ENCODE measurements at regions not wholly inside any gene's neighbourhood (a gene's known extent, or its start where the extent isn't known, plus 50 kb on each side); places are given as distances from the start of the nearest gene placed in this dataset.

DNA sequence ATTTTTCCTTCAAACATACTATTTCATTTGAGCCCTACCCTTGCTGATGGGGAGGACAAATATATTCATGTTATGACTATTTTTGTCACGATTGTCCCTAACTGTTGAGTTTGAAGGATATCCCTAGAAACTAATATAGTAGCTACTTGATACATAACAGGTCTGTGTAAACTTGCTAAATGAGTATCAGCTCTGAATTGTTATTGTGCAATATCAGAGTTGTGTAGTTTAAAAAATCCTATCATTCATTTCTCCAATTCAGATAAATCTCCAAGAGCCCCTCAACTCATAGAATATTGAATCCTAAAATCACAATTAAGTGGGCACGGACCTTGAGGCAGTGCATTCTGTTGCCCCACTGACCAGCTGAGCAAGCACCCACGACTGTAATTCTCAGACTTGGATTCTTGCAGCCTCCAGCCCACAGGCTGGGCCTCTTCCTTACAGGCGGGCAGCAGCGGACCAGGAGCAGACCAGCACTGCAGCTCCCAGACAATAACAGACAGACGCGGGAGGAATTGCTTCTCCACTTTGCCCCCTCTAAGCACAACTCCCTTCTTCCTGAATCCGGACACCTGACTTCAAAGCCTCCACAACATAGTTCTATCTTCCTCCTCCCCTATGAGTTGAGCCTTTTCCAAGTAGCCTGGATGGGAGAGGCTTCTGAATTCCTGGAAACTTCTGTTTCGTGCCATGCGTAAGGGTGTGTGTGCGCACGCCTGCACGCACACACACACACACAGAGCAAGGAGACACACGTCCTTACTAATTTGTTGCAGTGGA is 337.6 kb upstream of the ARGLU1 start:
- Histone ChIP-seq H3K4me3 (ENCODE audit: low read length in 2 of 2) (no peak overlapping the region), H3K4me1 (ENCODE audit: insufficient read depth, low read length) (no peaks in the 10 kb centered on the region), H3K9me3 (ENCODE audit: control insufficient read depth in 1 of 2, low read length in 2 of 2) (no peaks in the 10 kb centered on the region), H3K36me3 (ENCODE audit: insufficient read depth, low read length) (no peaks in the 10 kb centered on the region), H3K27ac (ENCODE audit: low read depth, low read length) (no peak overlapping the region), H3K27me3 (ENCODE audit: insufficient read depth, low read length) (no peaks in the 10 kb centered on the region)
- Mint-ChIP-seq H3K36me3 (no peaks in the 10 kb centered on the region), H3K27me3 (peaks cover 3% of the 10 kb centered on the region in 2 donors), H3K9me3 (peaks cover 0 to 7% (median 0%) of the 10 kb centered on the region in 8 donors), H3K4me1 (no peaks in the 10 kb centered on the region), H3K4me3 (no peak overlapping the region), H3K27ac (no peak overlapping the region)
- intact Hi-C loops (cut with micrococcal nuclease), result no loop called here
- ChIA-PET POLR2A (ENCODE audit: partially characterized antibody) (no interaction called here), CTCF (ENCODE audit: partially characterized antibody) (interaction anchor here (2.6 kb wide), 1 partner anchor 12 kb away, joined by 6 read pairs; no protein-coding TSS in a partner anchor)
- DNase-seq, result no peak

GRCh38 chr13:106899442-106899841 is 331.5 kb upstream of the ARGLU1 start:
- H3K4me1 Mint-ChIP-seq, result no peaks in the 10 kb centered on the region
- H3K27me3 Mint-ChIP-seq, result peaks cover 0 to 2% of the 10 kb centered on the region in 2 donors

DNA sequence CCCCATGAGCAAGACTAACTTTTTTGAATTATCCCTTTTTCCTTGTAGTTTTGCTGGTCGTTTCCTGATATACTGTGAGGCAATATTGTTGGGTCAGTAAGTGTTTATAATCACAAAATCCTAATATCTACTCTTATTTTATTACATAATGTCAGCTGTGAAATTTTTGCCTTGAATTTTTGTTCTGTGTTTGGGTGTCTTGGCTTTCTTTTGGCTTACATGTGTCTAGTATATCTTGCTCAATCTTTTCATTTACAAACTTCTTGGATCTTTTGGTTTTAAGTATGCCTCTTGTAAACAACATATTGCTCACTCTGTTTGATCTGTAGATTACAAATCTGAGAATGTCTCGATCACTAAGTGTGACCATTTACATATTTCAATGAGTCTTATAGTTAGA is 330.3 kb upstream of the ARGLU1 start:
- no peaks in the 10 kb centered on the region for H3K9me3 ChIP-seq (ENCODE audit: control insufficient read depth in 1 of 2, low read length in 2 of 2)
- POLR2A ChIA-PET (ENCODE audit: partially characterized antibody), result no interaction called here
- H3K27me3 ChIP-seq (ENCODE audit: insufficient read depth, low read length), result no peaks in the 10 kb centered on the region
- Mint-ChIP-seq H3K9me3 (peaks cover 0 to 3% (median 0%) of the 10 kb centered on the region in 8 donors), H3K27me3 (peaks cover 0 to 2% of the 10 kb centered on the region in 2 donors), H3K27ac (no peak overlapping the region), H3K4me1 (no peaks in the 10 kb centered on the region), H3K36me3 (no peaks in the 10 kb centered on the region), H3K4me3 (no peak overlapping the region)
- H3K27ac ChIP-seq (ENCODE audit: low read depth, low read length), result no peak overlapping the region
- H3K4me1 ChIP-seq (ENCODE audit: insufficient read depth, low read length), result no peaks in the 10 kb centered on the region
- H3K4me3 ChIP-seq (ENCODE audit: low read length in 2 of 2), result no peak overlapping the region
- no peak for DNase-seq
- intact Hi-C loops (cut with micrococcal nuclease), result no loop called here
- CTCF ChIA-PET (ENCODE audit: partially characterized antibody), result no interaction called here
- H3K36me3 ChIP-seq (ENCODE audit: insufficient read depth, low read length), result no peaks in the 10 kb centered on the region

More at GRCh38 chr13:106899442-106899841, 331.5 kb upstream of the ARGLU1 start:
- ChIA-PET CTCF (ENCODE audit: partially characterized antibody) (no interaction called here), POLR2A (ENCODE audit: partially characterized antibody) (no interaction called here)
- H3K27me3 ChIP-seq (ENCODE audit: insufficient read depth, low read length), result no peaks in the 10 kb centered on the region
- Mint-ChIP-seq H3K4me3 (no peak overlapping the region), H3K36me3 (no peaks in the 10 kb centered on the region), H3K27ac (peak overlapping the region in 1 of 7 donors; percentile 19), H3K9me3 (peaks cover 0 to 3% (median 0%) of the 10 kb centered on the region in 8 donors)
- DNase-seq, result no peak
- no peak overlapping the region for H3K4me3 ChIP-seq (ENCODE audit: low read length in 2 of 2)
- H3K27ac ChIP-seq (ENCODE audit: low read depth, low read length), result no peak overlapping the region
- H3K4me1 ChIP-seq (ENCODE audit: insufficient read depth, low read length), result no peaks in the 10 kb centered on the region
- no peaks in the 10 kb centered on the region for H3K36me3 ChIP-seq (ENCODE audit: insufficient read depth, low read length)
- H3K9me3 ChIP-seq (ENCODE audit: control insufficient read depth in 1 of 2, low read length in 2 of 2), result no peaks in the 10 kb centered on the region
- intact Hi-C loops (cut with micrococcal nuclease), result no loop called here

GRCh38 chr13:106888148-106888547 is 320.2 kb upstream of the ARGLU1 start:
- H3K27ac ChIP-seq (ENCODE audit: low read depth, low read length), result no peak overlapping the region
- intact Hi-C loops (cut with micrococcal nuclease), result no loop called here
- H3K27ac Mint-ChIP-seq, result no peak overlapping the region
- ChIA-PET CTCF (ENCODE audit: partially characterized antibody) (no interaction called here), POLR2A (ENCODE audit: partially characterized antibody) (no interaction called here)
- no peak for DNase-seq
- H3K9me3 Mint-ChIP-seq, result no peaks in the 10 kb centered on the region
- no peak overlapping the region for H3K4me3 ChIP-seq (ENCODE audit: low read length in 2 of 2)
- H3K4me1 ChIP-seq (ENCODE audit: insufficient read depth, low read length), result no peaks in the 10 kb centered on the region
- H3K9me3 ChIP-seq (ENCODE audit: control insufficient read depth in 1 of 2, low read length in 2 of 2), result no peaks in the 10 kb centered on the region
- no peak overlapping the region for H3K4me3 Mint-ChIP-seq
- H3K27me3 ChIP-seq (ENCODE audit: insufficient read depth, low read length), result no peaks in the 10 kb centered on the region
- no peaks in the 10 kb centered on the region for H3K36me3 Mint-ChIP-seq
- H3K4me1 Mint-ChIP-seq, result no peaks in the 10 kb centered on the region
- H3K36me3 ChIP-seq (ENCODE audit: insufficient read depth, low read length), result no peaks in the 10 kb centered on the region
- peaks cover 0 to 2% of the 10 kb centered on the region in 2 donors for H3K27me3 Mint-ChIP-seq

DNA sequence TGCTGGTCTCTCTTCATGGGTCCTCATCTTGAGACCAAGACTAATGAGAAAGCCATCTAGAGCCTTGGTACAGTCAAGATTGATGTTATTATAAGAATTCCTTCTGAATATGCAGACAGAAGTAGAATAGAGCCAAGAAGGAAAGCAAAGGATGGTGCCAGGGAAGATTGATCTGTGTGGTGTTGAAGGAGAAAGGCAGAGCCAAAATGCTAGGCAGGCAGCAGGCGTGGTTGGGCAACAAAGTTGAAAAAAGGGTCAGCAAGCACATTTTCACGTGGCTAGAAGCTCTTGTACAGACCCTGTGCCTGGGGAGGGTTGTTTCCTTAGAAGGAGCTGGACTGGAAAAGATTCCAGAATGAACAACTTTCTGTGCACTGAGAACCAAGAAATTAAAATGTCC is 319.7 kb upstream of the ARGLU1 start:
- Histone ChIP-seq H3K27me3 (ENCODE audit: insufficient read depth, low read length) (no peaks in the 10 kb centered on the region), H3K27ac (ENCODE audit: low read depth, low read length) (no peak overlapping the region), H3K4me1 (ENCODE audit: insufficient read depth, low read length) (no peaks in the 10 kb centered on the region), H3K36me3 (ENCODE audit: insufficient read depth, low read length) (no peaks in the 10 kb centered on the region), H3K9me3 (ENCODE audit: control insufficient read depth in 1 of 2, low read length in 2 of 2) (no peaks in the 10 kb centered on the region), H3K4me3 (ENCODE audit: low read length in 2 of 2) (no peak overlapping the region)
- no peaks in the 10 kb centered on the region for H3K9me3 Mint-ChIP-seq
- CTCF ChIA-PET (ENCODE audit: partially characterized antibody), result no interaction called here
- DNase-seq, result no peak
- intact Hi-C loops (cut with micrococcal nuclease), result no loop called here
- no peak overlapping the region for H3K27ac Mint-ChIP-seq
- H3K36me3 Mint-ChIP-seq, result no peaks in the 10 kb centered on the region
- H3K4me3 Mint-ChIP-seq, result no peak overlapping the region
- no peaks in the 10 kb centered on the region for H3K4me1 Mint-ChIP-seq
- H3K27me3 Mint-ChIP-seq, result peaks cover 0 to 2% of the 10 kb centered on the region in 2 donors
- POLR2A ChIA-PET (ENCODE audit: partially characterized antibody), result no interaction called here

DNA sequence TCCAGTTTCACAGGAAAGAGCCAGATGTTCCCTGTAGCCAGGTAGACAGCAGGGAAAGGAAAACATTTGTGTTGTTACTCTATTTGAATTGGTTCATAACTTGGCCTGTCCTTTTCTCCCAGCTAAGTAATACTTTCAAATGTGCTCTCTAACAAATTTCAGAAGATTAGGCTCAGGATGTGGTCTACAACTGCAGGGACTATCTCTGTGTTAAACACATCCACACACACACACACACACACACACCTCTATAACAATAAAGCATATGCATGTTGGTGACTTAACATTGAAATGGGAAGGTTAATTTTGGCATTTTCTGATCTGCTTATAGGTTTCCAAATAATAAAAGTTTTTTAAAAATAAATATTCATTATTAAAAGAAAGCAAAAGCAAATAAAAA is 316.0 kb upstream of the ARGLU1 start:
- no peak overlapping the region for H3K27ac Mint-ChIP-seq
- H3K4me1 ChIP-seq (ENCODE audit: insufficient read depth, low read length), result no peaks in the 10 kb centered on the region
- H3K27me3 Mint-ChIP-seq, result peaks cover 0 to 2% of the 10 kb centered on the region in 2 donors
- no peak overlapping the region for H3K27ac ChIP-seq (ENCODE audit: low read depth, low read length)
- intact Hi-C loops (cut with micrococcal nuclease), result no loop called here
- no peaks in the 10 kb centered on the region for H3K36me3 Mint-ChIP-seq
- ChIA-PET CTCF (ENCODE audit: partially characterized antibody) (no interaction called here), POLR2A (ENCODE audit: partially characterized antibody) (no interaction called here)
- no peaks in the 10 kb centered on the region for H3K4me1 Mint-ChIP-seq
- no peak overlapping the region for H3K4me3 Mint-ChIP-seq
- no peak for DNase-seq
- no peaks in the 10 kb centered on the region for H3K9me3 ChIP-seq (ENCODE audit: control insufficient read depth in 1 of 2, low read length in 2 of 2)
- no peak overlapping the region for H3K4me3 ChIP-seq (ENCODE audit: low read length in 2 of 2)
- peaks cover 0 to 2% (median 0%) of the 10 kb centered on the region in 8 donors for H3K9me3 Mint-ChIP-seq
- no peaks in the 10 kb centered on the region for H3K36me3 ChIP-seq (ENCODE audit: insufficient read depth, low read length)
- H3K27me3 ChIP-seq (ENCODE audit: insufficient read depth, low read length), result no peaks in the 10 kb centered on the region

- Histone ChIP-seq H3K36me3 (ENCODE audit: insufficient read depth, low read length) (no peaks in the 10 kb centered on the region), H3K9me3 (ENCODE audit: control insufficient read depth in 1 of 2, low read length in 2 of 2) (no peaks in the 10 kb centered on the region), H3K27ac (ENCODE audit: low read depth, low read length) (no peak overlapping the region), H3K27me3 (ENCODE audit: insufficient read depth, low read length) (no peaks in the 10 kb centered on the region), H3K4me3 (ENCODE audit: low read length in 2 of 2) (no peak overlapping the region), H3K4me1 (ENCODE audit: insufficient read depth, low read length) (no peaks in the 10 kb centered on the region)
- ChIA-PET POLR2A (ENCODE audit: partially characterized antibody) (no interaction called here), CTCF (ENCODE audit: partially characterized antibody) (no interaction called here)
- Mint-ChIP-seq H3K27me3 (peaks cover 0 to 2% of the 10 kb centered on the region in 2 donors), H3K27ac (no peak overlapping the region), H3K9me3 (peaks cover 0 to 3% (median 0%) of the 10 kb centered on the region in 8 donors), H3K36me3 (no peaks in the 10 kb centered on the region), H3K4me3 (no peak overlapping the region), H3K4me1 (no peaks in the 10 kb centered on the region)
- intact Hi-C loops (cut with micrococcal nuclease), result no loop called here
- no peak for DNase-seq
Measured at GRCh38 chr13:106882246-106882645, 314.3 kb upstream of the ARGLU1 start.

All from CD4-positive, alpha-beta memory T cell (primary cell).